DMS114 treated with DMSO at 0.1 percent for 48 hours (cell line): ENCODE measurements at regions not wholly inside any gene's neighbourhood (a gene's known extent, or its start where the extent isn't known, plus 50 kb on each side); places are given as distances from the start of the nearest gene placed in this dataset.
"Not testable (repeated sequence)": the region's sequence is repeated elsewhere in the genome, so short reads cannot be mapped to it uniquely, and the experiment has no call there.

Source experiments
- DNase-seq: peaks from one replicate; lab custom pipeline; 2025; ENCODE audit not compliant: unreplicated experiment; lab: John Stamatoyannopoulos, UW

- DNase-seq, result no peak
Measured at GRCh38 chr1:188128761-188129160, 1300.0 kb downstream of the PLA2G4A start.

DNA sequence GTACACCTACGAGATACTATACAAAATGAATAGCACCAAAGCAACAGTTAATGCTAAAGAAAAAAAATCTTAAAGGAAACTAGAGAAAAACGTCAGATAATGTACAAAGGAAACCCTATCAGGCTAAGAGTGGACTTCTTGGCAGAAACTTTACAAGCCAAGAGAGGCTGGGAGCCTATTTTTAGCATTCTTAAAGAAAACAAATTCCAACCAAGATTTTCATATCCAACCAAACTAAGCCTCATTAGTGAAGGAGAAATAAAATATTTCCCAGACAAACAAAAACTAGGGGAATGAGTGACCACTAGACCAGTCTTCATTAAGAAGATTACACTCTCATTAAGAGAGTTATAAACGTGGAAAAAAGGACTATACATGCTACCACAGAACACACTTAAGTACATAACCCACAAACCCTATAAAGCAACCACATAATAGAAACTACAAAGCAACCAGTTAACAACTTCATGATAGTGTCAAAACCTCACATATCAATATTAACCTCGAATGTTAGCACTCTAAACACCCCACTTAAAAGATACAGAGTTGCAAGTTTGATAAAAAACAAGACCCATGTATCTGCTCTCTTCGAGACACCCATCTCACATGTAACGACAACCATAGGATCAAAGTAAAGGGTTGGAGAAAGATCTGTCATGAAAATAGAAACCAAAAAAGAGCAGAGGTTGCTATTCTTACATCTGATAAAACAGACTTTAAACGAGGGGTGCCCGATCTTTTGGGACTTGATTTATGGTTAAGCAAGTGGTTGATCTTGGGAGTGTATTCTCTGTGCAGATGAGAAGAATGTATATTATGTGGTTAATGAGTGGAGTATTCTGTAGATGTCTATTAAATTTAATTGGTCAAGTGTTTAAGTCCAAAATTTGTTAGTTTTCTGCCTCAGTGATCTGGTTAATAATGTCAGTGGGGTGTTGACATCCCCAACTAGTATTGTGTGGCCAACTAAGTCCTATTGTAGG is 1301.4 kb downstream of the PLA2G4A start:
- no peak for DNase-seq

DNA sequence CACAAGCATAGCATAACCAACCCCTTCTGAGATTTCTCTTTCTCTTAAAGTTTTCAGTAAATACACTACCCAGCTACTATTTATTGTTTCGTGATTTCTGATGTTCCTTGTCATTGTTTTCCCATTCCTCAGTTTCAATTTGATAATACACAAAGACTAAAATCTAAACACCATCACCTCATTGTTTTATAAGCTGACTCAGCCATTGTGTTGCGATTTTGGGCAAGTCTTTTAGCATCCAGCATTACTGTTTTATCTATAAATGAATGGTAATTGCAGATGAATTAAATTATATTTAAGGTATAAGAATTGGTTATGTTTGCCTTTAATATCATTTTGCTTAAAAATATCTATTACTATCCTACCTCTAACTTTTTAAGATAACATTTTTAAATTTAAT is 1308.5 kb downstream of the PLA2G4A start:
- DNase-seq, result no peak

DNA sequence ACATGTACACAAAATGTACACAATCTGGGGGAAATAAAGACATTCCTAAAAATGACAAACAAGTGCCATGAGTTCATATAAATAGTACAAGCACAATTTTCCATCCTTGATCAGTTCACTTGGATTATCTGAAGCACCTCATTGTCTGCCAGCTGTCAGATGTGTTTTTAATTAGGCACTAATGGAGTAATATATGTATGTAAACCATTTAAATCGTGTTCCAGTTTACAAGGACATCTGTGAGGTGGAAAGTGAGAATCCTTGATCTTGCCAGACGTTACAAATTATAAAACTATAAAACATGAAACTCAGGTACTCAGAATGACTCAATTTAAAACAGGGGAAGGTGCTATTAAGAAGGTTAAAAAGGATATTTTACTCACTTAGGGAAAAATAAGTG is 1312.2 kb downstream of the PLA2G4A start:
- DNase-seq, result no peak

DNA sequence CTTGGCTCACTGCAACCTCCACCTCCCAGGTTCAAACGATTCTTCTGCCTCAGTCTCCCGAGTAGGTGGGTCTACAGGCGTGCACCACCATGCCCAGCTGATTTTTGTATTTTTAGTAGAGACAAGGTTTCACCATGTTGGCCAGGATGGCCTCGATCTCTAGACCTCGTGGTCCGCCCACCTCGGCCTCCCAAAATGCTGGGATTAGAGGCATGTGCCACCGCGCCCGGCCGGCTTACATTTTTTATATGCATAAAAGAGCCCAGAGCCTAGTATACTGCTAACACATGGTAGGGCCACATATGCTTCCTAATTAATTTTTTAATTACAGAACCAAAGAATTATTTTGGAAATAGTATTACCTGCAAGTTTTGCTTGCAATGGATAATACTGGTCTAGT is 1325.4 kb downstream of the PLA2G4A start:
- no peak for DNase-seq

GRCh38 chr1:188154761-188155160 is 1326.0 kb downstream of the PLA2G4A start:
- no peak for DNase-seq

GRCh38 chr1:188155261-188155660 is 1326.5 kb downstream of the PLA2G4A start:
- DNase-seq, result no peak

DNA sequence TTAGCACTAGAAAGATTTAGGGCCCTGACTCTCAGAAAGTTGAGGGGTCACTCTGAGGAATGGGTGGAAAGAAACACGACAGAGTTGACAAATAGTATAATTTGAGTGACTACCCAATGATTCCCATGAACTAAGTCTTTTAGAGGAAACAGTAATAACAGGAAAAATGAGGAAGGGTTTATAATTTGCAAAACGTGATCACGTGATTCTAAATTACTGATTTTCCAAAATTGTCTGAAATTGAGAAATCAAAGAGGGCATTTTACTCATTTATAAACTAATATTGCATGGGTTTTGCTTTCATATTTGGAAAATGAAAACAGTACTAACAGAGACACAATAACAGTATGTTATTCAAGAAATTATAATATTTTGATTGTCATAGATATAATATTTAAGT is 1335.7 kb downstream of the PLA2G4A start:
- DNase-seq, result no peak

DNA sequence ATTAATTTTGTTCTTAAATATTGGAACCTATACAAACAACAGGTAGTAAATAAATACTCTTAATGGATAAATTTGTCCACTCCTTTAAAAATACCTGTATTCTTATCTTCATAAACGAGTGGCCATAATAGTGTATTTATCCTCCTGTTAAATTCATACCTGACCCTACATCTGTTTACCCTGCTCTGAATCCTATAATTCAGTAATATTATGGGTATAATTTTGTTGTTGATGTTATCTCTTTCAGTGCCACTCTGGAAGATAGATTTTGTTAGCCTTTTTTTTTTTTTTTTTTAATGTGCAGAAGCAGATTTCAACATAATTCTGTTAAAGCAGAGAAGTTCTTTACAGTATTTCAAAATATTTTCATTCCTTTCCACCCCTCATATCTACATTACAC is 1337.9 kb downstream of the PLA2G4A start:
- DNase-seq, result no peak

DNA sequence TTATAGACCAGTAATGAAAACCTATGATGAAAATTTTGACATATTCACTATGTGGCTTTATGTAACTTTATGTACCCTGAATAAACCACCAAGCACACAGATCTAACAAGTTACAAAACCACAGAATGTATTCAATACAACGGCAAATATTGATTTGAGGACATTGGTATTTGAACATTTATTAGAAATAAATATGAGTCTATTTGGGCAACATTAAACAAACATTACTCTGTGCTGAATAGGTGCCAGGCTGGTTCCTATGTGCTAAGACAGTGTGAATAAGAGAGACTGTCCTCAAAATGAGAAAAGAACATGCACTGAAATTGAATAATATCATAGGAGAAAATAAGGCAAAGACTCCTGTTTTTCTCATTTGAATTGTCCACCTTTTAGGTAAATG is 1341.2 kb downstream of the PLA2G4A start:
- DNase-seq, result no peak

DNA sequence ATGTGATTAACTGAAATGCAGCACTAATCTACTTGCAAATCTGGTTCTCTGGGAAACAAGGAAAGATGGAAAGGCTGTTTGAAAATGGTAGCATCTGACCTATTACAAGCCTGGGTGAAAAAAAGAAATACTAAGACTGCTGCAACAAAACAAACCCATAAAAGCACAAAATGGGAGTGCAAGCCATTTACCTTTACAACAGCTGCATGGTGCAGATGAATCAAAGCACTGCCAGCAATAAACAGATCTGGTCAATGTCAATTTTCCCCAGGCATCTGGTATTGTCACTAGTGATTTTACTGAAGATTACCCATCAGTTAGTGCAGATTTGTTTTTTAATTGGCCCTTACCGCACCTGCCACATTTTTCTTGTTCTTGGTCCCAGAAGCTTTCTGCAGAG is 1341.7 kb downstream of the PLA2G4A start:
- no peak for DNase-seq

DNA sequence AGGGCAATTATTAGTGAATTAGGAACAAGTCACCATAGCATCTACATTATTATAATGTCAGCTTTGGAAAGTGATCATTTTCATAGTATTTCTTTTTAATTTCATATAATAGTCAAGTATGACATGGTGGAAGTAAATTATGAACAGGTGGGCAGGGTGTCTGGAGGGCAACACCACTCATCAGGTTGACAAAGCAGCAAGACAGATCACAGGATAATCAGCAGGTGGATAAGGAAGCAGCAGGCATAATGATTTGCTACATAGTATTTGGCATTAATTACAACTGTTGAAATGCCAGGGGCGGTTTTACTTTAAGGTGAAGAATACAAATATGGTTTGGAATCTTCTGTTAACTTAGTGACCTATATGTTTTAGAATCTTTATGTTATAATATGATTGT is 1342.2 kb downstream of the PLA2G4A start:
- DNase-seq, result no peak

GRCh38 chr1:188182063-188182462 is 1353.3 kb downstream of the PLA2G4A start:
- DNase-seq, result not testable (repeated sequence)

DNA sequence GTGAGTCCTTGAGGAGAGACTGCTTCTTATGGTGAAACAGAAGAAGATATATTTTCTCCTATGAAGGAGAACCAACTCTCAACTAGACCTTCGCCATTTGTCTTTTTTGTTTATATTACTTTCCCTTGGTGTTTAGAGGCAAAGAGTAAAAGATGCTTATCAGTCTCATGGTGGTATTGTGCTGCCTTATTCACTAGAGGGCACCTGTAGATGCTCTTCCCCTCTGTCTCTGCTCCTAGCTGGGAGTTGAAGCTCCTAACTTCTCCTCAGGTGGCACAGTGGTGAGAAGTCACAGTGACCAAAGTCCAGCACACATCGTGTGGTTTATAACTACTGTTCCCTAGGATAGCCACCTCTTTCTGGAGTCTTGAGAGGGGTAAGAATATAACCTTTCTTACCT is 1359.6 kb downstream of the PLA2G4A start:
- no peak for DNase-seq

DNA sequence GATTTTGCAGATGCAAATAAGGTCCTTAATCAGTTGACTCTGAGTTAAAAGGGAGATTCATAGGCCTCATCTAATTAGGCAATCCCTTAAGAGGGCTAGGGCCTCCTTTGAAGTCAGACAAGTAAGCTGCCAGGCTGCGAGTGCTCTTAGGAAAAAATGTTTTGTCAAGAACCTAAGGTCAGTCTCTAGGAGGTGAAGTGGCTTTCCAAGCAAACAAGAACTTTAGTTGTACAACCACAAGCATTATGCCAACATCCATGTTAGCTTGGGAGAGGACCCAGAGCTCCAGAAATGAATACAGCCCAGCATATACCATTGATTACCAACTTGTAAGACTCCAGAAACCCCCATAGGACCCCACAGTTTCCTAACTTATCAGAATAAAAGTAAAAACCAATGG is 1366.2 kb downstream of the PLA2G4A start:
- DNase-seq, result no peak

DNA sequence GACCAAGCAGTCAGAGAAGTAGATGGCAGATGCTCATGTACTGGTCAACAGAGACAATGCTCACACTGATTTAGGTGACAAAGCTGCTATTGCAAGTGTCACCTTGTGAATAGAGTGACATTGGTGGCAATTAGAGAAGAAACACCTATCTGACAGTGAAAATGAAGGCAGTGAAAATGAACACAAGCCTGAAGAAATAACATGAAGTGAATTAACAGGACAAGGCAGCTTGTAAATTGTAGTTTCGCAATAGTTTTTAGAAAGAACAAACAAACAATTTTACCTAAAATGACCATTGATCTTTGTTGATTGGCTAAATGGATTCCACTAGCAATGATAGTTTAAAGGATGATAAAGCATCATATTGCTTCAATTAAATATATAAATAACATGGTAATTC is 1389.5 kb downstream of the PLA2G4A start:
- no peak for DNase-seq

DNA sequence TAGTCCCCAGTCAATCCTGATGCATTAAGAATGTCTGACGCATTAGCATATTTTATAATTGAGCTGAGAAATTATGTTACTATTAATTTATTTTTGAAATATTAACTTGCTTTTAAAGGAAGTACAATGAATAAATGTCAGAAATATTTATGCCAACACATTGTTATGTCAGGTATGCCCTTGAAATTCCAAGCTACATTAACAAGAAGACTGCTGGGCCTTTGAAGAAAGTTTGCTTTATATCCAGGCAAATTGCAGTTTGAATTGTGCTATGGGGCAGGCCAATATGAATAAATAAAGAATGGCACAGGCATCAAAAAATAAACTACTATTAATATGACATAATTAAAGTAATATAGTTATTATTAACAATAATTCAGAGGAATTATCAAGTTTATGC is 1391.3 kb downstream of the PLA2G4A start:
- DNase-seq, result no peak

- DNase-seq, result no peak
Measured at GRCh38 chr1:188224263-188224662, 1395.5 kb downstream of the PLA2G4A start.

- DNase-seq, result no peak
Measured at GRCh38 chr1:188225975-188226374, 1397.2 kb downstream of the PLA2G4A start.

- DNase-seq, result no peak
Measured at GRCh38 chr1:188228623-188229022, 1399.9 kb downstream of the PLA2G4A start.

DNA sequence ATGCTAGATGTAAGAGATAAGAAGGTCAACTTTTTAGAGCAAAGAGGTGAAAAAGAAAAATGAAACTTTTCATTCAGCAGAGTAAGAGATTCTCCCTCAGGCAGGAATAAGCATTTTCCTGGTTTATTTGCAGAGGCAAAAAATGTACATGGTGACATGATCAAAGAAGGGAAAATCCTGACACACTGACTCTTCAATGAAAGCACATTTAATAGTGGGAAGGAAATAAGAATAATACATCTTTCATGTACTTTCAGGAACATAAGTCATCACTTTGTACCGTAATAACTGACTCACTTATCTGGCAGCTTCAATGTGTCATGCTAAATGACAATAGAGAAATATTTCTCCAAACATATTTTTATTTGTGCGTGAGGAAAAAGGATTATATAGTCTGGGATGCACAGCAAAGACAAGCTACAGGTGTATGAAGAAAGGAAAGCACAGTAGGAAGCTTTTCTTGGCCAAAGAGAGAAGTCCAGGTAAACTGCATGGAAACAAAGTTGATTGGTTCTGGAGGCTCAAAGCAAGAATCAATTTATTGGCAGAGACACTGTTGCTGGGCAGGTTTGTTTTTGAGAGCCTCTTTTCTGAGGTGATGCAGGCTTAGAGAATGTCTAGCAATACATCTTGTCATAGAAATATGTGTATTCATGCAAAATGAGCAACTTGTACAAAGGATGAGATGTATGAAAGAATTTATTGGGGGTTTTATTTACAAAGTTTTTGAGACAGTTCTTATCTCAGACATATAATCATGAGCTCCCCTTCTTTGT is 1409.0 kb downstream of the PLA2G4A start:
- DNase-seq, result no peak

DNA sequence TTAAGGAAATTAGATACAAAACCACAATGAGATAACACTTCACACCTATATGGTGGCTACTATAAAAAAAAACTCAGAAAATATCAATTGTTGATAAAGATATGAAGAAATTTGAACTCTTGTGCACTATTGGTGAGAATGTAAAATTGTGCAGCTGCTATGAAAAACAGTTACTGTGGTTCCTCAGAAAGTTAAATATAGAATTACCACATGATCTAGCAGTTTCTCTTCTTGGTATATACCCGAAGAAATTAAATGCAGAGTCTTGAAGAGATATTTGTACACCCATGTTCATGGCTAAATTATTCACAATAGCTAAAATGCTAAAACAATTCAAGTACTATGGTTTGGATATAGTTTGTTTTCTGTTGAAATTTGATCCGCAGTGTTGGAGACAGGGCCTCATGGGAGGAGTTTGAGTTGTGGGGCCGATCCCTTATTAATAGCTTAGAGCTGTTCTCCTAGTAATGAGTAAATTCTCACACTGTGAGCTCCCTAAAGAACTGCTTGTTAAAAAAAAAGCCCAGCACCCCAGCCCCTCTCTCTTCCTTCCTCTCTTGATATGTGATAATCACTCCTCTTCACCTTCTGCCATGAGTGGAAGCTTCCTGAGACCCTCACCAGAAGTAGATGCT is 1412.1 kb downstream of the PLA2G4A start:
- no peak for DNase-seq
